ENCODE measurements at regions not wholly inside any gene's neighbourhood (a gene's known extent, or its start where the extent isn't known, plus 50 kb on each side); places are given as distances from the start of the nearest gene placed in this dataset.
"Not testable (repeated sequence)": the region's sequence is repeated elsewhere in the genome, so short reads cannot be mapped to it uniquely, and the experiment has no call there.

- DNase-seq: no peak
Measured at GRCh38 chr7:67361150-67361549, 364.5 kb downstream of the TYW1 start.

- DNase-seq: no peak
Measured at GRCh38 chr7:67364441-67365017, 367.9 kb downstream of the TYW1 start.

- peak; percentile 68 for DNase-seq
Measured at GRCh38 chr7:67371429-67372305, 375.0 kb downstream of the TYW1 start.

GRCh38 chr7:67373389-67373788 is 376.8 kb downstream of the TYW1 start:
- not testable (repeated sequence) for DNase-seq

- DNase-seq: no peak
Measured at GRCh38 chr7:67375427-67375826, 378.8 kb downstream of the TYW1 start.

- DNase-seq: peak; percentile 85
Measured at GRCh38 chr7:67377939-67378862, 381.6 kb downstream of the TYW1 start.

GRCh38 chr7:67380326-67380725 is 383.7 kb downstream of the TYW1 start:
- no peak for DNase-seq

- DNase-seq: no peak
Measured at GRCh38 chr7:67380858-67381257, 384.2 kb downstream of the TYW1 start.

- no peak for DNase-seq
Measured at GRCh38 chr7:67387851-67388250, 391.2 kb downstream of the TYW1 start.

GRCh38 chr7:67391168-67391567 is 394.5 kb downstream of the TYW1 start:
- no peak for DNase-seq

- DNase-seq: no peak
Measured at GRCh38 chr7:67392596-67393438, 396.2 kb downstream of the TYW1 start.

- DNase-seq: no peak
Measured at GRCh38 chr7:67393903-67394302, 397.3 kb downstream of the TYW1 start.

- no peak for DNase-seq
Measured at GRCh38 chr7:67398916-67399315, 402.3 kb downstream of the TYW1 start.

GRCh38 chr7:67401492-67401891 is 404.9 kb downstream of the TYW1 start:
- no peak for DNase-seq

- no peak for DNase-seq
Measured at GRCh38 chr7:67402280-67402679, 405.6 kb downstream of the TYW1 start.

- peak; percentile 37 for DNase-seq
Measured at GRCh38 chr7:67406976-67407375, 410.3 kb downstream of the TYW1 start.

- no peak for DNase-seq
Measured at GRCh38 chr7:67407392-67408071, 410.9 kb downstream of the TYW1 start.

- DNase-seq: no peak
Measured at GRCh38 chr7:67408109-67408508, 411.5 kb downstream of the TYW1 start.

GRCh38 chr7:67413670-67414069 is 417.0 kb downstream of the TYW1 start:
- no peak for DNase-seq

GRCh38 chr7:67414858-67415257 is 418.2 kb downstream of the TYW1 start:
- no peak for DNase-seq

GRCh38 chr7:67422601-67423000 is 426.0 kb downstream of the TYW1 start:
- no peak for DNase-seq

- peak; percentile 83 for DNase-seq
Measured at GRCh38 chr7:67423065-67423464, 426.4 kb downstream of the TYW1 start.
